ENCODE measurements at regions not wholly inside any gene's neighbourhood (a gene's known extent, or its start where the extent isn't known, plus 50 kb on each side); places are given as distances from the start of the nearest gene placed in this dataset.

GRCh38 chr10:100645091-100645490, 100.3 kb upstream of the PAX2 start:
- TF ChIP-seq POLR2AphosphoS5 (IDR thresholded peaks at IDR 0.05; ENCODE audit: low read depth, low read length) = no peak
- TF ChIP-seq CTCF (IDR thresholded peaks at IDR 0.05 in 2 of 3, conservative IDR thresholded peaks at IDR 0.05 in 1 of 3; ENCODE audit: borderline replicate concordance in 1 of 3, insufficient read depth in 1 of 3, low read depth in 2 of 3, low read length in 2 of 3) = no peak

All from HCT116 (cell line).